ENCODE measurements at regions not wholly inside any gene's neighbourhood (a gene's known extent, or its start where the extent isn't known, plus 50 kb on each side); places are given as distances from the start of the nearest gene placed in this dataset.

DNA sequence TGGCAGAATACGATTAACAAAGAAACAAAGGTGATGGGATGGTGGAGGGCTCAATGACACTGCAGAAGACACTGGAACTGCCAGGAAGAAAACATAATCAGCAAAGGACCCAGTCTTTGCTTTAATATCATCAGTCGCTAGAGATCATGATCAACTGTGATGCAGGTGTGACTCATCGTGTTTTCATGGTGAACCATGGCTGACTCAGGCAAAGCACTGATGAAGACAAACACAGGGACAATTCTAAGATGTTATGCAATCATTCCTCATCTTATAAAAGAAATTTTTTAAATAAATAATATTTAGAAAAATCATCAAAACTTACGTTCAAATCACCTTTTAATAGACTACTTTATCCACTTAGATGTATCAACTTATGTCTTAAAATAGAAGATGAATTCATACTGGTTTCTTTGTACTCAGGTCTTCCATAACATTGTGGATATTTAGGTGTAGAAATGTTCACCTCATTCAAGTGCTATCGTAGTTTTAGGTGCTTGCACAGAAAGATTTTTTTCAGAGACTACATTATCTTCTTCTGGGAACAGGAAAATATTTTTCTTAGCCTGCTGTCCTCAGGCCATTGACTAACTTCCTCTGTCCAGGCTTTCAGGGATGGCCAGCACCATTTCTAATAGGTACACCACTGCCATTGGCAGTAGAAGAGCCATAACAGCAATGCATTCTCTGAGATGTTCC, 673.4 kb upstream of the MEF2C start:
- no peak overlapping the region for H3K4me3 ChIP-seq
- 85% methylated on average over 5 of the region's 5 CpGs for WGBS, 2 donors (ENCODE audit: low coverage in 1 of 2)
- no peaks in the 10 kb centered on the region for H3K36me3 ChIP-seq
- H3K27ac ChIP-seq: no peak overlapping the region
- intact Hi-C loops (cut with DNase I; ENCODE audit: low total_unique reads) (no loop called here), in situ Hi-C loops (cut with MboI; ENCODE audit: low pct_ligation_motif_present in 1 of 4, low pct_unique_long_range_greater_than_20kb in 1 of 4, low sequenced_read_pairs in 3 of 4) (no loop called here)
- no peaks in the 10 kb centered on the region for H3K9me3 ChIP-seq
- no peaks in the 10 kb centered on the region for H3K4me1 ChIP-seq
- no peak for TF ChIP-seq POLR2AphosphoS5 (IDR thresholded peaks at IDR 0.05)
- H3K27me3 ChIP-seq: no peaks in the 10 kb centered on the region
- DNase-seq: no peak

DNA sequence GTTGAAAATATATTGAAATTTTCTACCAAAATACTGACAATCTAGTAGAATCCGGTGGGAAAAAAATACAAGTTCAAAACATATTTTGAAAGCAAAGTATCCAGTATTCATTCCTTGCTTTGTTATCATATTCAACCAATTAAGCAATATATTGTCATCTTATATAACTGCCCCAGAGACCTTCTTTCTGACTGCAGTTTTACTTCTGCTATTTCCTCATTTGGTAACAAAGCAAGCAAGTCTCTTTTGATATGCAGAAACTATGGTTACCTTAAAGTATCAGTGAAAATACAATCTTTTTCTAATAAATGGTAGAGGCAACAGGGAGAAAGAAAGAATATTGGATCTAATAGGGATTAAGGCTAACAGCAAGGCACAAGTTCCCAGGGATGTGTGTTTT, 663.7 kb upstream of the MEF2C start:
- no peak overlapping the region for H3K27ac ChIP-seq
- intact Hi-C loops (cut with DNase I; ENCODE audit: low total_unique reads): no loop called here
- peaks cover 0 to 3% (median 0%) of the 10 kb centered on the region in 4 donors for H3K4me1 ChIP-seq
- no peaks in the 10 kb centered on the region for H3K36me3 ChIP-seq
- in situ Hi-C loops (cut with MboI; ENCODE audit: low pct_ligation_motif_present in 1 of 4, low pct_unique_long_range_greater_than_20kb in 1 of 4, low sequenced_read_pairs in 3 of 4): no loop called here
- no peak overlapping the region for H3K4me3 ChIP-seq
- no peak for DNase-seq
- WGBS, 2 donors (ENCODE audit: low coverage in 1 of 2): 92 to 100% methylated on average over 1 of the region's 1 CpG
- TF ChIP-seq POLR2AphosphoS5 (IDR thresholded peaks at IDR 0.05): no peak
- TF ChIP-seq POLR2A (IDR thresholded peaks at IDR 0.05): no peak
- TF ChIP-seq, protein P1, sequence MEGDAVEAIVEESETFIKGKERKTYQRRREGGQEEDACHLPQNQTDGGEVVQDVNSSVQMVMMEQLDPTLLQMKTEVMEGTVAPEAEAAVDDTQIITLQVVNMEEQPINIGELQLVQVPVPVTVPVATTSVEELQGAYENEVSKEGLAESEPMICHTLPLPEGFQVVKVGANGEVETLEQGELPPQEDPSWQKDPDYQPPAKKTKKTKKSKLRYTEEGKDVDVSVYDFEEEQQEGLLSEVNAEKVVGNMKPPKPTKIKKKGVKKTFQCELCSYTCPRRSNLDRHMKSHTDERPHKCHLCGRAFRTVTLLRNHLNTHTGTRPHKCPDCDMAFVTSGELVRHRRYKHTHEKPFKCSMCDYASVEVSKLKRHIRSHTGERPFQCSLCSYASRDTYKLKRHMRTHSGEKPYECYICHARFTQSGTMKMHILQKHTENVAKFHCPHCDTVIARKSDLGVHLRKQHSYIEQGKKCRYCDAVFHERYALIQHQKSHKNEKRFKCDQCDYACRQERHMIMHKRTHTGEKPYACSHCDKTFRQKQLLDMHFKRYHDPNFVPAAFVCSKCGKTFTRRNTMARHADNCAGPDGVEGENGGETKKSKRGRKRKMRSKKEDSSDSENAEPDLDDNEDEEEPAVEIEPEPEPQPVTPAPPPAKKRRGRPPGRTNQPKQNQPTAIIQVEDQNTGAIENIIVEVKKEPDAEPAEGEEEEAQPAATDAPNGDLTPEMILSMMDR (IDR thresholded peaks at IDR 0.05): no peak
- no peak for TF ChIP-seq EP300 (IDR thresholded peaks at IDR 0.05; ENCODE audit: low read depth)
- no peaks in the 10 kb centered on the region for H3K27me3 ChIP-seq
- H3K9me3 ChIP-seq: no peaks in the 10 kb centered on the region

DNA sequence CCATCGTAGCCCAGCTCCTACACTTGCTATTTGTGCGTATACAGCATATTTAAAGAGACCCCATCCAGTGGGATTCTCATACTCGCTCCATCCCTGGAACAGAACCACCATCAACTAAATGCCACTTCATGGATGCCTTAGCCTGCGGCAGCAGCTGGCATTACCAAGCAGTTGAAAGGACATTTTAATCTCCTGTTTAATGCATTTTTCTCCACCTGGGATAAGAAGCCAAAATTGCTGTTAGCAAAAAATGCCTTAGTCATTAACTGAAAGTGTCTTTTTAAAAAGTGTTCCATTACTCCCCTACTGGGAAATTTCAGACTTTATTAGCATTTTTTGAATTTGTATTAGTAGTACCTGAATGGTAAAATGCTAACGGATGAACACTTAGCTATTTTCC, 662.6 kb upstream of the MEF2C start:
- Histone ChIP-seq H3K4me1 (peaks cover 0 to 3% (median 0%) of the 10 kb centered on the region in 4 donors), H3K27ac (no peak overlapping the region), H3K27me3 (no peaks in the 10 kb centered on the region), H3K36me3 (no peaks in the 10 kb centered on the region), H3K4me3 (no peak overlapping the region), H3K9me3 (no peaks in the 10 kb centered on the region)
- 75 to 85% methylated on average over 2 to 5 of the region's 5 CpGs for WGBS, 2 donors (ENCODE audit: low coverage in 1 of 2)
- TF ChIP-seq, protein P1 (IDR thresholded peaks at IDR 0.05): no peak
- TF ChIP-seq POLR2A (IDR thresholded peaks at IDR 0.05) (no peak), POLR2AphosphoS5 (IDR thresholded peaks at IDR 0.05) (no peak), EP300 (IDR thresholded peaks at IDR 0.05; ENCODE audit: low read depth) (no peak)
- intact Hi-C loops (cut with DNase I; ENCODE audit: low total_unique reads) (no loop called here), in situ Hi-C loops (cut with MboI; ENCODE audit: low pct_ligation_motif_present in 1 of 4, low pct_unique_long_range_greater_than_20kb in 1 of 4, low sequenced_read_pairs in 3 of 4) (no loop called here)
- DNase-seq: no peak

DNA sequence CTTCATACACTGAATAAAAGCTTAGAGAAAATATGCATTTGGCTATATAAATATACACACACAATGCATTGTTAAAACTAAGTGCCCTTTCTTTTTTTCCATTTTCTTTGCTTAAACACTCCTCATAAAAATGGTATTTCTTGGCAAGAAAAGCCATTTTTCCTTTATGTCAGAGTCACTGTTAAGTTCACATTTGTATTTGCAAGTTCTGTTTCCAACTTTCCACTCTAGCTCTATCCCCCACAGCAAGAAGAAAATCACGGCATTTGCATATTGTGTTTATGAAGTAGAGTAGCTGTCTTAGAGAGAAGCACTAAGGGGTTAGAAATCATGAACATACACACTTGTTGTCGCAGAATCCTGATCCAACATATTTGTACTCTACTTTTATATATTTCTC, 662.1 kb upstream of the MEF2C start:
- H3K27me3 ChIP-seq: no peaks in the 10 kb centered on the region
- no peak for DNase-seq
- no peaks in the 10 kb centered on the region for H3K36me3 ChIP-seq
- no peak overlapping the region for H3K27ac ChIP-seq
- in situ Hi-C loops (cut with MboI; ENCODE audit: low pct_ligation_motif_present in 1 of 4, low pct_unique_long_range_greater_than_20kb in 1 of 4, low sequenced_read_pairs in 3 of 4): no loop called here
- H3K9me3 ChIP-seq: no peaks in the 10 kb centered on the region
- TF ChIP-seq POLR2A (IDR thresholded peaks at IDR 0.05) (no peak), POLR2AphosphoS5 (IDR thresholded peaks at IDR 0.05) (no peak), EP300 (IDR thresholded peaks at IDR 0.05; ENCODE audit: low read depth) (no peak)
- TF ChIP-seq, protein P1 (IDR thresholded peaks at IDR 0.05): no peak
- no peak overlapping the region for H3K4me3 ChIP-seq
- WGBS, 2 donors (ENCODE audit: low coverage in 1 of 2): 75 to 83% methylated on average over 2 of the region's 2 CpGs
- intact Hi-C loops (cut with DNase I; ENCODE audit: low total_unique reads): no loop called here
- H3K4me1 ChIP-seq: peaks cover 0 to 3% (median 0%) of the 10 kb centered on the region in 4 donors

DNA sequence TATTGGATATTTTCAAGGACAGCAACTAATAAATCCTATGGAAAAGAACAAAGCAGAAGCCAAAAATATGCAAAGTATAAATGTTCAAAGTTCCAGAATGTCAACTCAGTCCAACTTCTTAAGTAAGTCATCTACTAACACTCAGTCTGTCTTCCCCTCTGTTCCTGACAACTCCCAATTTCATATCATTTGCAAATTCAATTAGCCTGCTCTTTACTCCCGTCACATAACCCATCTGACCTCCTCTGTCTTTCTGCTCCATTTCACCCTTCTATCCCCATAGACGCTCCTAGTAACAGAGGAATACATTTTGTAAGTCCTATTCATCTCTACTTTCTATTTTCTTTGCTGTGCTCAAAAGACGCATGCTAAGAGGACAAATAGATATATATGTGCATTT, 659.8 kb upstream of the MEF2C start:
- no peaks in the 10 kb centered on the region for H3K9me3 ChIP-seq
- no peak for DNase-seq
- in situ Hi-C loops (cut with MboI; ENCODE audit: low pct_ligation_motif_present in 1 of 4, low pct_unique_long_range_greater_than_20kb in 1 of 4, low sequenced_read_pairs in 3 of 4): no loop called here

More for the DNA sequence above, 659.8 kb upstream of the MEF2C start:
- intact Hi-C loops (cut with DNase I; ENCODE audit: low total_unique reads): no loop called here
- no peaks in the 10 kb centered on the region for H3K27me3 ChIP-seq
- H3K4me1 ChIP-seq: peaks cover 0 to 3% (median 0%) of the 10 kb centered on the region in 4 donors
- H3K27ac ChIP-seq: no peak overlapping the region
- TF ChIP-seq, protein P1 (IDR thresholded peaks at IDR 0.05): no peak
- TF ChIP-seq POLR2AphosphoS5 (IDR thresholded peaks at IDR 0.05) (no peak), EP300 (IDR thresholded peaks at IDR 0.05; ENCODE audit: low read depth) (no peak), POLR2A (IDR thresholded peaks at IDR 0.05) (no peak)
- H3K36me3 ChIP-seq: no peaks in the 10 kb centered on the region
- no peak overlapping the region for H3K4me3 ChIP-seq
- 88% methylated on average over 3 of the region's 3 CpGs for WGBS, 2 donors (ENCODE audit: low coverage in 1 of 2)
